Esophagus muscularis mucosa (tissue), 4 donors: ENCODE measurements at regions not wholly inside any gene's neighbourhood (a gene's known extent, or its start where the extent isn't known, plus 50 kb on each side); places are given as distances from the start of the nearest gene placed in this dataset.

ENCODE experiments used
- EP300 ChIP-seq: sonication (generic); formaldehyde crosslinking; IDR thresholded peaks from one replicate; pipeline ENCODE4 v1.6.1; 2017; ENCODE audit warnings: antibody characterized with exemption
- POLR2AphosphoS5 ChIP-seq, 2 donors: sonication (generic); formaldehyde crosslinking; IDR thresholded peaks; one replicate each; pipeline ENCODE4 v1.6.1; 2017; ENCODE audit warnings: antibody characterized with exemption in 2 of 2
- TF ChIP-seq, protein P1 (sequence below), 3 experiments: fragments of 200-600 bp in 2 of 3; fragments of 450-650 bp in 1 of 3; sonication (generic) in 2 of 3; IDR thresholded peaks; one replicate each; pipeline ENCODE4 v1.5.1; 2017 to 2019; ENCODE audit warnings: antibody characterized with exemption in 3 of 3, mild to moderate bottlenecking in 2 of 3, moderate library complexity in 1 of 3

DNA sequence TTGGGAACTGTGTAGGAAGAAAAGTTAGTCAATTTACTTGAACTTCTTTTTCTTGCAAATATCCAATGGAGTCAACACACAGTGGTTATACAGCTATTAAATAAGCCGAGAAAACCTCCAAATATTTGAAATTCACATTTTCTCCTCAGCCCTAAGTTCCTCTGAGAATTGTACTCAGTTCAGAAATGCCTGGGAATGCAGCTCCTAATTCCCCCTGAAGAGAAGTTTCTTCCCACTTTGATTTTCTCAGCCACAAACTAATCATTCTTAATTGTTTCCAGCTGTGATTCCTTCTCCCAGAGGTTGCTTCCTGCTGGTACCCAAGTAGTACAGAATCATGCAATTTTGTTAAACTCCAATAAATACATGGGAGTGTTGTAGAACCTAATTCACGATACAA is 246.1 kb upstream of the MIR17HG start:
- TF ChIP-seq, protein P1, sequence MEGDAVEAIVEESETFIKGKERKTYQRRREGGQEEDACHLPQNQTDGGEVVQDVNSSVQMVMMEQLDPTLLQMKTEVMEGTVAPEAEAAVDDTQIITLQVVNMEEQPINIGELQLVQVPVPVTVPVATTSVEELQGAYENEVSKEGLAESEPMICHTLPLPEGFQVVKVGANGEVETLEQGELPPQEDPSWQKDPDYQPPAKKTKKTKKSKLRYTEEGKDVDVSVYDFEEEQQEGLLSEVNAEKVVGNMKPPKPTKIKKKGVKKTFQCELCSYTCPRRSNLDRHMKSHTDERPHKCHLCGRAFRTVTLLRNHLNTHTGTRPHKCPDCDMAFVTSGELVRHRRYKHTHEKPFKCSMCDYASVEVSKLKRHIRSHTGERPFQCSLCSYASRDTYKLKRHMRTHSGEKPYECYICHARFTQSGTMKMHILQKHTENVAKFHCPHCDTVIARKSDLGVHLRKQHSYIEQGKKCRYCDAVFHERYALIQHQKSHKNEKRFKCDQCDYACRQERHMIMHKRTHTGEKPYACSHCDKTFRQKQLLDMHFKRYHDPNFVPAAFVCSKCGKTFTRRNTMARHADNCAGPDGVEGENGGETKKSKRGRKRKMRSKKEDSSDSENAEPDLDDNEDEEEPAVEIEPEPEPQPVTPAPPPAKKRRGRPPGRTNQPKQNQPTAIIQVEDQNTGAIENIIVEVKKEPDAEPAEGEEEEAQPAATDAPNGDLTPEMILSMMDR (IDR thresholded peaks at IDR 0.05): no peak
- no peak for TF ChIP-seq POLR2AphosphoS5 (IDR thresholded peaks at IDR 0.05)
- TF ChIP-seq EP300: no peak
